ENCODE measurements at regions not wholly inside any gene's neighbourhood (a gene's known extent, or its start where the extent isn't known, plus 50 kb on each side); places are given as distances from the start of the nearest gene placed in this dataset.

DNA sequence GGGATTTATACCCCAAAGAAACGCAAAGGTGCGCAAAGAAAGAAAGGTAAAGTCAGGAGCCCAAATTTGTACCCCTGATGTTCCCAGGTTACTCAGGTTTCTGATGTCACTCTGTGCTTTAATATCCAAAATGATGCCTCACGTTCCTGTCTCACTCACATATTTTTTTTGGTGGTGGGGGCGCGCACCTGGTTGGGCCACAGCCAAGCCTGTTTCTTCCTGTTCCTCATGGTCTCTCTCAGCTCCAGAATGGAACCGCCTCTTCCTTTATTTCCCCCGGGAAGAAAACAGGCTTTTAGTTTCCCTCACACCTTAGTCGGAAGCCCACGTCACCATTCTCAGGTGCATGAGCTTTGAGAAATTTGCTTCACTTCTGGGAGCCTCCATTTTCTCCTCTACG lies 118.3 kb upstream of the BOD1 start:
- Histone ChIP-seq H3K9ac (ENCODE audit: low read depth, low read length) (no peak overlapping the region), H3K9me3 (ENCODE audit: control insufficient read depth, insufficient read depth, low read length) (no peaks in the 10 kb centered on the region), H3K4me1 (ENCODE audit: insufficient read depth, low read length) (0 out of 2 replicates have a peak, but pooled peaks cover 1% of the 10 kb centered on the region), H3K36me3 (ENCODE audit: insufficient read depth, low read length) (no peaks in the 10 kb centered on the region)

DNA sequence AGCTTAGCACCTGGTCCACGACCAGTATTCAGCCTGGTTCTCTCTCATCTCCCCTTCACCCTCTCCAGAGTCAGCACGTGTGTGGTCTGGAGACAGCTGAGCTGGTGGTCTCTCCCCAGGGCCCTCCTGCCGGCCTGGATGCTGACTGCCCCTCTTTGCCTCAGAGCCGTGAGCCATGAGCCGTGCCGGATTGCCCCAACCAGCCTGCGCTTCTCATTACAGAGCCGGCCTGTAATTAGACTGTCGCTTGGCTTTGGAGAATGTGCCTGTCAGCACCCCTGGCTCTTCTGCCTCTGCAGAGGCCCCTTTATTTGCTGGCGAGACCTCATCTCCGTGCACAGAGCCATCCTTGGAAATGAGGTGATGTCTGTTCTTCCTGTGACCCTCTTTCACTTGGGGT lies 118.7 kb upstream of the BOD1 start:
- Histone ChIP-seq H3K9me3 (ENCODE audit: control insufficient read depth, insufficient read depth, low read length) (no peaks in the 10 kb centered on the region), H3K36me3 (ENCODE audit: insufficient read depth, low read length) (no peaks in the 10 kb centered on the region), H3K4me1 (ENCODE audit: insufficient read depth, low read length) (no peaks in the 10 kb centered on the region), H3K9ac (ENCODE audit: low read depth, low read length) (no peak overlapping the region)

DNA sequence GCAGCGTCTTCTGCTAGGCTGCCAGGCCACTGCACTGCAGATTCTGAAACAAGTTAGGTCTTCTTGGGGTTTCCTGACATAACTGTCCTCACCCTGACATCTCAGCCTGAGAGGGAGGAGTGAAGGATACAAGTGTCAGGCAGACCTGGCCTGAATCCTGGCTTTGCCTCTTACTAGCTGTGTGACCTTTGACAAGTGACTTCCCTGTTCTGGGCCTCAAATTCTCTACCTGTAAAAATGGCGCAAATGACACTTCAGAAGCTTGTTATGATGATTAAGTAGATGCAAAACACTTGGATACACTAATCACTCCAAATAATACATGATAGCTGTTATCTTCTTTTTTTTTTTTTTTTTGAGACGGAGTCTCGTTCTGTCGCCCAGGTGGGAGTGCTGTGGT lies 119.2 kb upstream of the BOD1 start:
- H3K4me1 ChIP-seq (ENCODE audit: insufficient read depth, low read length), result no peaks in the 10 kb centered on the region
- H3K9me3 ChIP-seq (ENCODE audit: control insufficient read depth, insufficient read depth, low read length), result no peaks in the 10 kb centered on the region
- H3K9ac ChIP-seq (ENCODE audit: low read depth, low read length), result no peak overlapping the region
- no peaks in the 10 kb centered on the region for H3K36me3 ChIP-seq (ENCODE audit: insufficient read depth, low read length)

DNA sequence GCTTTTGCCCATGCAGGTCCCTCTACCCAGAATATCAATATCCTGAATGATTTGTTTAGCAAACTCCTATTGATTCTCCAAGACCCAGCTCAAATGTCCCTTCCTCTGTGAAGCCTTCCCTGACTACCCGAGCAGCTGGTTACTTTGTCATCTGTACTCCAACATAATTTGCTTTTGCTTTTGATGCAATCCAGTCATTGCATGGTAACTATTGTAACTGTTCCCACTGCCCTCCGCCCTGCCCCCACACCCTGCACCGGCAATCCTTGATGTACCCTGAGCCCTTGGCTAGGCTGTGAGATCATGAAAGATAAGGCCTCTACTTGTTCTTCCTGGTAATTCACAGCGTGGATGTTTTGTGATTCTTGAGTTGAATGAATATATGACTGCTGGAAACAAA lies 119.9 kb upstream of the BOD1 start:
- Histone ChIP-seq H3K9me3 (ENCODE audit: control insufficient read depth, insufficient read depth, low read length) (no peaks in the 10 kb centered on the region), H3K9ac (ENCODE audit: low read depth, low read length) (no peak overlapping the region), H3K36me3 (ENCODE audit: insufficient read depth, low read length) (no peaks in the 10 kb centered on the region; the same call in 1 of the 2 replicates), H3K4me1 (ENCODE audit: insufficient read depth, low read length) (no peaks in the 10 kb centered on the region)

DNA sequence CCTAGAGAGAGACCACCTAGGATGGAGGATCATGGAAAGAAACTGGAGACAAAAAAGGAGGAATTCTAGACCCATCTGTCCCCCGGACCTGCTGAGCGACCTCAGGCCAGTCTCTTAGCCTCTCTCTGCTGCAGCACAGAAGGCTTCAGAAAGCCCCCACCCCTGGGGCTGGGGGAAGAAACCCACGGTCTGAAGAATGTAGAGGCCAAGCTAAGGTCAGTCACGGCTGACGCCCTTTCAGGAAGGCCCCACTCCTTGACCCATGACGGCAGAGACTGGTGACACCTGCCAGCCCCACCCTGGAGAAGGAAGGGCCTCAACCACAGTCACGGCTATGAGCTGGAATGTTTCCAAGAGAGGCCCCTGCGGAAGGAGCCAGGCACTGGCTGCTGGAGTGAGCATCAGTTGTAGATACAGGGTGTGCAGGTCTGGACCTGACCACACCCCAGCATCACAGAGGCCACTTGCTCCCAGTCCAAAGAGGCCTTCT lies 120.5 kb upstream of the BOD1 start:
- Histone ChIP-seq H3K9ac (ENCODE audit: low read depth, low read length) (no peak overlapping the region), H3K9me3 (ENCODE audit: control insufficient read depth, insufficient read depth, low read length) (no peaks in the 10 kb centered on the region), H3K36me3 (ENCODE audit: insufficient read depth, low read length) (no peaks in the 10 kb centered on the region; the same call in 1 of the 2 replicates), H3K4me1 (ENCODE audit: insufficient read depth, low read length) (no peaks in the 10 kb centered on the region)

DNA sequence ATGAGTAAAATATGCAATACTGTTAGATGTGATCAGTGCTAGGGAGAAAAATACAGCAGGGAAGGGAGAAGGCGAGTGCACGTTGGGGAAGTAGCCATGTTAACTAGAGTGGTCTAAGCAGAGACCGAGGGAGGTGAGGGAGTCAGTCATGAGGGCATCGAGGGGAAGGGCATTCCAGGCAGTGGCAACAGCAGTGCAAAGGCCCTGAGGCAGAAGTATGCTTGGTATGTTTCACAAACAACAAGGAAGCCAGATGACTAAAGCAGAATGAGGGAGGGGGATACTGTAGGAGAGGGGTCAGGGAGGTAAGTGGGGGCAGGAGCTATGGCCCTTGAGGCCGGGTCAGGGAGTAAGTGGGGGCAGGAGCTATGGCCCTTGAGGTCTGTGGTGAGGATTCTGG lies 123.3 kb upstream of the BOD1 start:
- Histone ChIP-seq H3K9me3 (ENCODE audit: control insufficient read depth, insufficient read depth, low read length) (no peaks in the 10 kb centered on the region), H3K9ac (ENCODE audit: low read depth, low read length) (no peak overlapping the region), H3K36me3 (ENCODE audit: insufficient read depth, low read length) (no peaks in the 10 kb centered on the region; the same call in 1 of the 2 replicates), H3K4me1 (ENCODE audit: insufficient read depth, low read length) (peaks cover 10% of the 10 kb centered on the region)

DNA sequence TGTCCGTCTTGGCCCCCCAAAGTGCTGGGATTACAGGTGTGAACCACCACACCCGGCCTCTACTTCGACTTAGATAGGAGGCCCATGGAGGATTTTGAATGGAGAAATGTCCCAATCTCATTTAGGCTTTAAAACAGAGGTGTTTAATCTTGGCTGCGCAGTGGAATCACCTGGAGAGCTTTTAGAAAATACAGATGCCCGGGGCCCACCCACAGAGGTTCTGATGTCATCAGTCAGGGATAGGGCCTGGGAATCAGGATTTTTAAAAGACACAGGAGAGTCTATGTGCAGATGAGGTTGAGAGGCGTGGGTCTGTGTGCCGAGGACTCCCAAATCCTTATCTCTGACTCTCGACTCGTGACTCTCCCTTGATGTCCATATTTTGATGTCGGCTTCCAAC lies 124.0 kb upstream of the BOD1 start:
- no peaks in the 10 kb centered on the region; the same call in 1 of the 2 replicates for H3K36me3 ChIP-seq (ENCODE audit: insufficient read depth, low read length)
- no peak overlapping the region for H3K9ac ChIP-seq (ENCODE audit: low read depth, low read length)
- H3K4me1 ChIP-seq (ENCODE audit: insufficient read depth, low read length), result peaks cover 16% of the 10 kb centered on the region
- no peaks in the 10 kb centered on the region for H3K9me3 ChIP-seq (ENCODE audit: control insufficient read depth, insufficient read depth, low read length)

DNA sequence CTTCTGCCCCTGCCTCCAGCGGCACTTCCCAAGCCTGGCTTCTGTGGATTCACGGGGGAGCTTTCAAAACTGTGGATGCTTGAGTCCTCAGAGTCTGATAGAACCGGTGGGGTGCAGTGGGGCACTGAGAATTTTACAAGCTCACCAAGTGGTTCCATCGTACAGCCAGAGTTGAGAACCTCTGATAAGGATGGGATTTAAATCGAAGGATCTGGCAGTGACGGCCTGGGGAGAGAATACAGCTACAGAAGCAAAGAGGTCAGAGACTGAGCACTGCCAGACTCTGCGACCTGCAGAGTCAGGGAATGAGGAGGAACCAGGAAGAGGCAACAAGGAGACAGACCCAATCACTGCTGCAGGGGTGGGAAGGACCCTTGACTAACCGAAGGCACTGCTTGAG lies 124.6 kb upstream of the BOD1 start:
- Histone ChIP-seq H3K4me1 (ENCODE audit: insufficient read depth, low read length) (peaks cover 23% of the 10 kb centered on the region), H3K9me3 (ENCODE audit: control insufficient read depth, insufficient read depth, low read length) (no peaks in the 10 kb centered on the region), H3K9ac (ENCODE audit: low read depth, low read length) (no peak overlapping the region), H3K36me3 (ENCODE audit: insufficient read depth, low read length) (no peaks in the 10 kb centered on the region; the same call in 1 of the 2 replicates)

DNA sequence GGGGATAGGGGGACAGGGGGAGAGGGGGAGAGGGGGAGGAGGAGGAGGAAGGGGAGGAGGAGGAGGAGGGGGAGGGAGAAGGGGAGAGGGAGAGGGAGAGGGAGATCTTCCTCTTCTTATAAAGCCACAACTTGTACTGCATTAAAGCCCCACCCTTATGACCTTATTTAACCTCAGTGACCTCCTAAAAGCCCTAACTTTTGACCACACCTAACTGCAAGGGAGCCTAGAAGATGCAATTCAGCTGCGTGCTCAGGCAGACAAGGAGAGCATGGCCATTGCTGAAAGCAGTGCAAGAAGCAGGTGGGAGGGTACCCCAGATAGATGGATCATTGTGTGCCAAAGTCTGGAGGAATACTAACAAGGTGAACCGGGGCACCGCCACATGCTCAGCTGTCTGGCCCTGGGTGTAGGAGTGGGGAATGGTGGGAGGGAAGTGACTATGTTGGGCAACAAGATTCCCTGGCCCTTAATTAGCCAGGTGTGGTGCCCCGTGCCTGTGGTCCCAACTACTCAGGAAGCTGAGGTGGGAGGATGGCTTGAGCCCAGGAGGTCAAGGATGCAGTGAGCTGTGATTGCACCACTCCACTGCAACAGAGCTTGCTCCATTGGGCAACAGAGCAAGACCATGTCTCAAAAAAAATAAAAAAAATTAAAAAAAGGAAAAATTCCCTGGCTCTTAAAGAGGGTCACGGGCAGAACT lies 125.4 kb upstream of the BOD1 start:
- no peaks in the 10 kb centered on the region; the same call in 1 of the 2 replicates for H3K36me3 ChIP-seq (ENCODE audit: insufficient read depth, low read length)
- no peak overlapping the region for H3K9ac ChIP-seq (ENCODE audit: low read depth, low read length)
- no peaks in the 10 kb centered on the region for H3K9me3 ChIP-seq (ENCODE audit: control insufficient read depth, insufficient read depth, low read length)
- peaks cover 28% of the 10 kb centered on the region for H3K4me1 ChIP-seq (ENCODE audit: insufficient read depth, low read length)

DNA sequence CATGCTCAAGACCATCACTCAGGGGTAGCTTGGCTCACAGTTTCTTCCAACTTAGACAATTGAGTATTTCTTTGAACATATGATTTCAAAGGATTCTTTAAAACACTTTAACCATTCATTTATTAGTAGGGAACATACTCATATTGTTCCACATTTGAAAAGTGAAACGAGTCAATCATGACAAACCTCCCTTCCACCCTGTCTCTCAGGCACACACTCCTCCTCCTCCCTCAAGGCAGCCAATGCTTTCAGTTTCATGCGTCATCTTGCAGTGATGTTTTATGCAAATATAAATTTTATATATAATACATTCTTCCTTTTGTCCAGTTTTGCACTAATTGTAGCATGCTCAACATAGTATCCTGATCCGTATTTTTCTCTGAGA lies 126.0 kb upstream of the BOD1 start:
- Histone ChIP-seq H3K36me3 (ENCODE audit: insufficient read depth, low read length) (no peaks in the 10 kb centered on the region; the same call in 1 of the 2 replicates), H3K9ac (ENCODE audit: low read depth, low read length) (no peak overlapping the region), H3K9me3 (ENCODE audit: control insufficient read depth, insufficient read depth, low read length) (no peaks in the 10 kb centered on the region), H3K4me1 (ENCODE audit: insufficient read depth, low read length) (peaks cover 28% of the 10 kb centered on the region)

DNA sequence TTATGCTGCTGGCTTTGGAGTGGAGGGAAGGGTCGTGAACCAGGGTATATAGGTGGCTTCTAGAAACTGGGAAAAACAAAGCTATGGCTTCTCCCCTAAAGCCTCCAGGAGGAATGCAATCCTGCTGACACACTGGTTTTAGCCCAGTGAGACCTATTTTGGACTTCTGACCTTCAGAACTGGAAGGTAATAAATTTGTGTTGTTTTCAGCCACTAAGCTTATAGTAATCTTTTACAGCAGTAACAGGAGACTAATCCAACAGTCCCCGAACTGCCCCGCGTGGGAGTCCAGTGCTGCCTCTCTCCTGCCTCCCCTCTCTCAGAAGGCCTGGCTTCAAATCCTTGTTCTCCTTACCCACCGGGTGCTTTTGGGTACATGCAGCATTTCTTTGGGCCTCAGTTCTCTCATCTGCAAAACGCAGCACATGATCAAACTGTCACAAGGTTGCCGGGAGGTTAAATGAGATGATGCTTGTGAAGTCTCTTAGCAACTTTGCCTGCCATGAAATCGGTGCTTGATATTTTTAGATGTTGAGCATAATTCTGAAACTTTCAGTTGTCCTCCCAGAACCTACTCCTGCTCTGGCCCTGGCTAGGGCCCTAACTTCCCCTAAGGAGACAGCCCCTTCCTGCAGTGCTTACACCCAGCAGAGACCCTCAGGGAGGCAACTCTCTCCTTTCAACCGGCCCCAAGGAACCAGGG lies 127.3 kb upstream of the BOD1 start:
- Histone ChIP-seq H3K4me1 (ENCODE audit: insufficient read depth, low read length) (peaks cover 34% of the 10 kb centered on the region), H3K9me3 (ENCODE audit: control insufficient read depth, insufficient read depth, low read length) (no peaks in the 10 kb centered on the region)

DNA sequence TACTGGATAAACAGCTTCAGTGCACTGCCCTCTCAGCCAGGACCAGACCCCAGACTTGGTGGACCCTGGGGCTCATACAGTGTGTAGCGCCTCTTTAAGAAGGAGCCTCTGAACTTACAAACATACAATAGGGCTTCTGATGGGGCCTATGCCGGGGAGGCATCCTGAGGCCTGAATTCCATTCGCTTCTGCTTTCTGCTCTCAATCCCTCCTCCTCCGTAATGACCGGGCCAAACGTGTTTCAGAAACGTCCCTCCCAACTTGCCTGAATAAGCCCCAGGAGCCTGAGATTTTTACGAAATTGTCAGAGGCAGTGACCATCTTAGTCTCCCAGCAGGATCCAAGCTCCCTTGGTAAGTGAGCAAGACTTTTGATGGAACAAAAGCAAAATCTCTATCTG lies 128.1 kb upstream of the BOD1 start:
- Histone ChIP-seq H3K9me3 (ENCODE audit: control insufficient read depth, insufficient read depth, low read length) (no peaks in the 10 kb centered on the region), H3K9ac (ENCODE audit: low read depth, low read length) (no peak overlapping the region), H3K36me3 (ENCODE audit: insufficient read depth, low read length) (no peaks in the 10 kb centered on the region; the same call in 1 of the 2 replicates), H3K4me1 (ENCODE audit: insufficient read depth, low read length) (peaks cover 34% of the 10 kb centered on the region)

More for the DNA sequence above, 127.3 kb upstream of the BOD1 start:
- Histone ChIP-seq H3K9ac (ENCODE audit: low read depth, low read length) (no peak overlapping the region), H3K36me3 (ENCODE audit: insufficient read depth, low read length) (no peaks in the 10 kb centered on the region; the same call in 1 of the 2 replicates)

DNA sequence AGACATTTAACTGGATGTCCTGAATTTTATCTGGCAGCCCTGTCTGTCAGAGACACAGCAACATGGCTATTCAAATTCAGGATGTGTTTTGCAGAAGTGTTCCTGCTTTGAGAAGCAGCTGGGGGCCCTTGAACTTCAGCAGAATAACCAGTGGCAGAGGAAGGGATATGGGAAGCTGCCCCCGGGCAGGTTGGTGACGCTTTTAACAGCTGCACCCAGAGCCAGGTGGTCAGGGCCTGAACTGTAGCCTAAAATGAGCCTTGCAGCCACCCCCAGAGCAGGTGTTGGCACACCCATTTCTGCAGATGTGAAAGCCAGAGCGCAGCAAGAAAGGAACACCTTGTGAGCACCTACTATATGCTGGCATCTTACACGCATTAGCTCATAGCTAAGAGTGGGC lies 128.7 kb upstream of the BOD1 start:
- Histone ChIP-seq H3K36me3 (ENCODE audit: insufficient read depth, low read length) (no peaks in the 10 kb centered on the region; the same call in 1 of the 2 replicates), H3K9me3 (ENCODE audit: control insufficient read depth, insufficient read depth, low read length) (no peaks in the 10 kb centered on the region), H3K9ac (ENCODE audit: low read depth, low read length) (0 out of 2 replicates have a peak overlapping the region, but pooled peaks have one; percentile 0), H3K4me1 (ENCODE audit: insufficient read depth, low read length) (peaks cover 34% of the 10 kb centered on the region)

DNA sequence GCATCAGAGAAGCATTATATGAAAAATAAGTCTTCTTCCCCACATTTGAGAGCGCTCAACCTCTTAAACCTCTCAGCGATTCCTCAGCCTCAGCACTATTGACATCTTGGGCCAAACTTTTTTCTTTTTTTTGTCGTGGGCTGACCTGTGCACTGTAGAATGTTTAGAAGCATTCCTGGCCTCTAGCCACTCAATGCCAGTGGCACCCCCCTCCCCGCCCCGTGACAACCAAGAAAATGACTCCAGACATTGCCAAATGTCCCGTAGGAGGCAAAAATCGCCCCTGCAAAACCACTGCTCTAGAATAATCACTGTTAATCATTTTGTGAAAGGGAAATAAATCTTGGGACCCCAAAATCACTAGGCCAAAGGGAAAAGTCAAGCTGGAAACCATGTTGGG lies 129.1 kb upstream of the BOD1 start:
- H3K9ac ChIP-seq (ENCODE audit: low read depth, low read length), result peak overlapping the region; percentile 17; the same call in 1 of the 2 replicates
- no peaks in the 10 kb centered on the region; the same call in 1 of the 2 replicates for H3K36me3 ChIP-seq (ENCODE audit: insufficient read depth, low read length)
- peaks cover 34% of the 10 kb centered on the region for H3K4me1 ChIP-seq (ENCODE audit: insufficient read depth, low read length)

More for the DNA sequence above, 129.1 kb upstream of the BOD1 start:
- H3K9me3 ChIP-seq (ENCODE audit: control insufficient read depth, insufficient read depth, low read length), result no peaks in the 10 kb centered on the region

Data from ES-I3 (cell line).